MCF 10A (cell line): ENCODE measurements at regions not wholly inside any gene's neighbourhood (a gene's known extent, or its start where the extent isn't known, plus 50 kb on each side); places are given as distances from the start of the nearest gene placed in this dataset.

Source experiments
- BruUV-seq: library from RNA; stranded (reverse); fragments of 400-500 nt; replicated peaks from 2 replicates; lab custom pipeline; 2021; lab: Mats Ljungman, UMichigan
- CTCF ChIA-PET: fragments of 300-600 bp; sonication (Branson Sonifier 250); formaldehyde crosslinking; extraction: SDS; loops from one replicate; lab custom pipeline; 2021; ENCODE audit warnings: antibody characterized with exemption, inconsistent platforms; lab: Yijun Ruan, JAX
- POLR2A ChIA-PET: fragments of 300-600, 350-650 bp; sonication (Branson Sonifier 250); formaldehyde crosslinking; extraction: SDS; loops from one replicate; lab custom pipeline; 2020; ENCODE audit warnings: antibody characterized with exemption, inconsistent platforms; lab: Yijun Ruan, JAX
- DNase-seq: peaks from one replicate; pipeline ENCODE4 v3.0.0-alpha.2; 2018; ENCODE audit not compliant: unreplicated experiment
- H3K27ac Mint-ChIP-seq: one replicate; pipeline ENCODE4 v1.8.0; 2022; ENCODE audit warnings: mild to moderate bottlenecking, low read depth, mixed read lengths; ENCODE audit not compliant: unreplicated experiment
- H3K27me3 Mint-ChIP-seq: one replicate; pipeline ENCODE4 v1.8.0; 2022; ENCODE audit warnings: mixed read lengths; ENCODE audit not compliant: insufficient read depth, unreplicated experiment
- H3K36me3 Mint-ChIP-seq: one replicate; pipeline ENCODE4 v1.8.0; 2022; ENCODE audit warnings: mild to moderate bottlenecking, moderate library complexity, mixed read lengths; ENCODE audit not compliant: insufficient read depth, unreplicated experiment
- H3K4me1 Mint-ChIP-seq: one replicate; pipeline ENCODE4 v1.8.0; 2022; ENCODE audit warnings: mixed read lengths; ENCODE audit not compliant: insufficient read depth, unreplicated experiment
- H3K4me3 Mint-ChIP-seq: one replicate; pipeline ENCODE4 v1.8.0; 2022; ENCODE audit warnings: mild to moderate bottlenecking, moderate library complexity, mixed read lengths; ENCODE audit not compliant: unreplicated experiment
- H3K9me3 Mint-ChIP-seq: one replicate; pipeline ENCODE4 v1.8.0; 2022; ENCODE audit warnings: mixed read lengths; ENCODE audit not compliant: unreplicated experiment
- intact Hi-C: fragments of 100-400 bp; cut with micrococcal nuclease; formaldehyde crosslinking; loops from 2 replicates; pipeline ENCODE4 v1.14.1; 2022
- TF ChIP-seq, protein P1 (sequence below): fragments of 200-600 bp; IDR thresholded peaks from one replicate; pipeline ENCODE4 v1.8.0; 2022; ENCODE audit warnings: antibody characterized with exemption, mild to moderate bottlenecking; ENCODE audit not compliant: unreplicated experiment

- DNase-seq, result no peak
- no peaks in the 10 kb centered on the region for H3K9me3 Mint-ChIP-seq
- H3K36me3 Mint-ChIP-seq, result no peaks in the 10 kb centered on the region
- ChIA-PET CTCF (no interaction called here), POLR2A (interaction anchor here (0.7 kb wide), 1 partner anchor 9 kb away, joined by 3 read pairs; no protein-coding TSS in a partner anchor)
- no peak overlapping the region for H3K4me3 Mint-ChIP-seq
- no peaks in the 10 kb centered on the region for H3K4me1 Mint-ChIP-seq
- intact Hi-C loops, result no loop called here
- TF ChIP-seq, protein P1, sequence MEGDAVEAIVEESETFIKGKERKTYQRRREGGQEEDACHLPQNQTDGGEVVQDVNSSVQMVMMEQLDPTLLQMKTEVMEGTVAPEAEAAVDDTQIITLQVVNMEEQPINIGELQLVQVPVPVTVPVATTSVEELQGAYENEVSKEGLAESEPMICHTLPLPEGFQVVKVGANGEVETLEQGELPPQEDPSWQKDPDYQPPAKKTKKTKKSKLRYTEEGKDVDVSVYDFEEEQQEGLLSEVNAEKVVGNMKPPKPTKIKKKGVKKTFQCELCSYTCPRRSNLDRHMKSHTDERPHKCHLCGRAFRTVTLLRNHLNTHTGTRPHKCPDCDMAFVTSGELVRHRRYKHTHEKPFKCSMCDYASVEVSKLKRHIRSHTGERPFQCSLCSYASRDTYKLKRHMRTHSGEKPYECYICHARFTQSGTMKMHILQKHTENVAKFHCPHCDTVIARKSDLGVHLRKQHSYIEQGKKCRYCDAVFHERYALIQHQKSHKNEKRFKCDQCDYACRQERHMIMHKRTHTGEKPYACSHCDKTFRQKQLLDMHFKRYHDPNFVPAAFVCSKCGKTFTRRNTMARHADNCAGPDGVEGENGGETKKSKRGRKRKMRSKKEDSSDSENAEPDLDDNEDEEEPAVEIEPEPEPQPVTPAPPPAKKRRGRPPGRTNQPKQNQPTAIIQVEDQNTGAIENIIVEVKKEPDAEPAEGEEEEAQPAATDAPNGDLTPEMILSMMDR, result no peak
- no peaks in the 10 kb centered on the region for H3K27me3 Mint-ChIP-seq
- no TSS peak for BruUV-seq
- H3K27ac Mint-ChIP-seq, result no peak overlapping the region
These were observed 1707.6 kb upstream of the RAG2 start for GRCh38 chr11:38305682-38306081.

GRCh38 chr11:38304926-38305325, 1706.9 kb upstream of the RAG2 start:
- H3K4me1 Mint-ChIP-seq, result no peaks in the 10 kb centered on the region
- ChIA-PET CTCF (interaction anchor here (0.7 kb wide), 1 partner anchor 998 kb away, joined by 3 read pairs; no protein-coding TSS in a partner anchor), POLR2A (interaction anchor here (0.6 kb wide), 1 partner anchor 734 kb away, joined by 3 read pairs; no protein-coding TSS in a partner anchor)
- H3K27ac Mint-ChIP-seq, result no peak overlapping the region
- TF ChIP-seq, protein P1, result no peak
- H3K27me3 Mint-ChIP-seq, result no peaks in the 10 kb centered on the region
- no TSS peak for BruUV-seq
- DNase-seq, result no peak
- H3K9me3 Mint-ChIP-seq, result no peaks in the 10 kb centered on the region
- no peaks in the 10 kb centered on the region for H3K36me3 Mint-ChIP-seq
- intact Hi-C loops, result no loop called here
- no peak overlapping the region for H3K4me3 Mint-ChIP-seq

- H3K27me3 Mint-ChIP-seq, result no peaks in the 10 kb centered on the region
- no peaks in the 10 kb centered on the region for H3K9me3 Mint-ChIP-seq
- BruUV-seq, result no TSS peak
- TF ChIP-seq, protein P1, result no peak
- ChIA-PET POLR2A (interaction anchor here (0.8 kb wide), 1 partner anchor 18 kb away, joined by 3 read pairs; no protein-coding TSS in a partner anchor), CTCF (no interaction called here)
- no peaks in the 10 kb centered on the region for H3K4me1 Mint-ChIP-seq
- H3K4me3 Mint-ChIP-seq, result no peak overlapping the region
- no peaks in the 10 kb centered on the region for H3K36me3 Mint-ChIP-seq
- intact Hi-C loops, result no loop called here
- H3K27ac Mint-ChIP-seq, result no peak overlapping the region
- no peak for DNase-seq
These were observed 1704.5 kb upstream of the RAG2 start for GRCh38 chr11:38302564-38302963.

- H3K4me3 Mint-ChIP-seq, result no peak overlapping the region
- ChIA-PET CTCF (no interaction called here), POLR2A (no interaction called here)
- BruUV-seq, result no TSS peak
- TF ChIP-seq, protein P1, result no peak
- no peaks in the 10 kb centered on the region for H3K9me3 Mint-ChIP-seq
- no peaks in the 10 kb centered on the region for H3K27me3 Mint-ChIP-seq
- H3K36me3 Mint-ChIP-seq, result no peaks in the 10 kb centered on the region
- no peak for DNase-seq
- H3K27ac Mint-ChIP-seq, result no peak overlapping the region
- intact Hi-C loops, result no loop called here
- H3K4me1 Mint-ChIP-seq, result no peaks in the 10 kb centered on the region
These were observed 1702.5 kb upstream of the RAG2 start for GRCh38 chr11:38300570-38300969.
